CD4-positive, alpha-beta T cell (primary cell): ENCODE measurements at regions not wholly inside any gene's neighbourhood (a gene's known extent, or its start where the extent isn't known, plus 50 kb on each side); places are given as distances from the start of the nearest gene placed in this dataset.

Experiments
- ATAC-seq: fragments of 200-7000 bp; cut with Tn5 transposase; one replicate; pipeline ENCODE4 v1.10.0; 2022; ENCODE audit warnings: mild to moderate bottlenecking; ENCODE audit not compliant: poor library complexity
- CTCF ChIA-PET: fragments of 350-600 bp; sonication (Branson Sonifier 250); formaldehyde crosslinking; loops from one replicate; lab custom pipeline; 2021; ENCODE audit warnings: antibody characterized with exemption, inconsistent platforms; lab: Charles Lee
- POLR2A ChIA-PET: fragments of 350-600 bp; sonication (Branson Sonifier 250); formaldehyde crosslinking; loops from one replicate; lab custom pipeline; 2021; ENCODE audit warnings: antibody characterized with exemption, inconsistent platforms; lab: Charles Lee
- DNase-seq, 14 experiments: peaks; one replicate each; pipeline ENCODE4 v3.0.0-alpha.2; 2013 to 2020; ENCODE audit warnings: mixed read lengths in 2 of 14
- H3K27ac ChIP-seq, 2 donors: one replicate each; pipeline versions ENCODE4 v1.5.1 to v1.7.0; 2013; ENCODE audit warnings: low read length in 2 of 2, low read depth in 1 of 2, mild to moderate bottlenecking in 1 of 2
- H3K27me3 ChIP-seq, 2 experiments: 1 replicate in 1 of 2; 2 replicates in 1 of 2; pipeline versions ENCODE4 v1.6.1 to v1.7.0; 2013; ENCODE audit warnings: low read length in 2 of 2, control low read depth in 1 of 2, mild to moderate bottlenecking in 1 of 2, moderate library complexity in 1 of 2; ENCODE audit not compliant: insufficient read depth in 2 of 2, control insufficient read depth in 1 of 2
- H3K36me3 ChIP-seq: one replicate; pipeline ENCODE4 v1.6.1; 2013; ENCODE audit warnings: low read length, control low read depth; ENCODE audit not compliant: insufficient read depth
- H3K4me1 ChIP-seq: one replicate; pipeline ENCODE4 v1.6.1; 2013; ENCODE audit warnings: low read length, control low read depth; ENCODE audit not compliant: insufficient read depth
- H3K4me3 ChIP-seq: one replicate; pipeline ENCODE4 v1.5.1; 2013; ENCODE audit warnings: mild to moderate bottlenecking, low read length, moderate library complexity
- H3K9me3 ChIP-seq, 2 experiments: 1 replicate in 1 of 2; 2 replicates in 1 of 2; pipeline versions ENCODE4 v1.6.1 to v1.7.0; 2013; ENCODE audit warnings: low read length in 2 of 2, mild to moderate bottlenecking in 2 of 2, control low read depth in 1 of 2, moderate library complexity in 1 of 2; ENCODE audit not compliant: control insufficient read depth in 1 of 2, insufficient read depth in 1 of 2
- H3K27ac Mint-ChIP-seq: one replicate; pipeline ENCODE4 v1.8.0; 2020; ENCODE audit warnings: mixed read lengths
- H3K27me3 Mint-ChIP-seq: one replicate; pipeline ENCODE4 v1.8.0; 2021; ENCODE audit warnings: mixed read lengths
- H3K36me3 Mint-ChIP-seq: one replicate; pipeline ENCODE4 v1.8.0; 2021; ENCODE audit warnings: low read depth, mixed read lengths
- H3K4me1 Mint-ChIP-seq: one replicate; pipeline ENCODE4 v1.8.0; 2021; ENCODE audit warnings: low read depth, mixed read lengths
- H3K4me3 Mint-ChIP-seq: one replicate; pipeline ENCODE4 v1.8.0; 2020; ENCODE audit warnings: mild to moderate bottlenecking, mixed read lengths
- H3K9me3 Mint-ChIP-seq: one replicate; pipeline ENCODE4 v1.8.0; 2020; ENCODE audit warnings: mixed read lengths
- CTCF ChIP-seq: fragments of 200-600 bp; IDR thresholded peaks from one replicate; pipeline ENCODE4 v1.8.0; 2022; ENCODE audit warnings: antibody characterized with exemption, mild to moderate bottlenecking
- intact Hi-C, 2 experiments: fragments of 100-400 bp; cut with DNase I in 1 of 2; cut with micrococcal nuclease in 1 of 2; formaldehyde crosslinking; loops; one replicate each; pipeline versions ENCODE4 v1.15.1 to v1.9.0; 2023 to 2025; cut with DNase I, micrococcal nuclease

DNA sequence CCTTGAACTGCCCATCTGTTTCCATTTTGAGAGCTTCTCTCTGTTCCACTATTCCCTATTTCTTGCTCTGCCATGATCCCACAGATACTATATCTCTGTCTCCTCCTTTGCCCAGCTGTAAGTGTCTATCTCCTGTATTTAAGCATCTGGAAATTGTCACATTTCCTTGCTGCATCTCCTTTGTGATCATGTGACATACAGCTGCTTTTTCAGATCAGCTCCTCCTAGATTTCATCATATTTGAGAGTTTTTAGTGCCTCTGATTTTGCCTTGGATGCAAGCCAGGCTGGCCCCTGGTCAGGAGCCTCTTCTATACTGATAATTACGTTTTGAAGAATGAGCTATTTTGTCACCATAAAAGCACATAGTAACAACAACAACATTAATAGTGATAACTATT lies 131.7 kb upstream of the TNP1 start:
- no peak for DNase-seq
- Histone ChIP-seq H3K4me1 (no peaks in the 10 kb centered on the region), H3K27ac (no peak overlapping the region), H3K9me3 (no peaks in the 10 kb centered on the region), H3K36me3 (no peaks in the 10 kb centered on the region), H3K27me3 (no peaks in the 10 kb centered on the region), H3K4me3 (no peak overlapping the region)
- Mint-ChIP-seq H3K27ac (no peak overlapping the region), H3K36me3 (no peaks in the 10 kb centered on the region), H3K9me3 (no peaks in the 10 kb centered on the region), H3K27me3 (no peaks in the 10 kb centered on the region), H3K4me1 (no peaks in the 10 kb centered on the region), H3K4me3 (no peak overlapping the region)
- intact Hi-C loops: no loop called here
- ChIA-PET CTCF (no interaction called here), POLR2A (no interaction called here)
- no peak for TF ChIP-seq CTCF
- no peak for ATAC-seq

DNA sequence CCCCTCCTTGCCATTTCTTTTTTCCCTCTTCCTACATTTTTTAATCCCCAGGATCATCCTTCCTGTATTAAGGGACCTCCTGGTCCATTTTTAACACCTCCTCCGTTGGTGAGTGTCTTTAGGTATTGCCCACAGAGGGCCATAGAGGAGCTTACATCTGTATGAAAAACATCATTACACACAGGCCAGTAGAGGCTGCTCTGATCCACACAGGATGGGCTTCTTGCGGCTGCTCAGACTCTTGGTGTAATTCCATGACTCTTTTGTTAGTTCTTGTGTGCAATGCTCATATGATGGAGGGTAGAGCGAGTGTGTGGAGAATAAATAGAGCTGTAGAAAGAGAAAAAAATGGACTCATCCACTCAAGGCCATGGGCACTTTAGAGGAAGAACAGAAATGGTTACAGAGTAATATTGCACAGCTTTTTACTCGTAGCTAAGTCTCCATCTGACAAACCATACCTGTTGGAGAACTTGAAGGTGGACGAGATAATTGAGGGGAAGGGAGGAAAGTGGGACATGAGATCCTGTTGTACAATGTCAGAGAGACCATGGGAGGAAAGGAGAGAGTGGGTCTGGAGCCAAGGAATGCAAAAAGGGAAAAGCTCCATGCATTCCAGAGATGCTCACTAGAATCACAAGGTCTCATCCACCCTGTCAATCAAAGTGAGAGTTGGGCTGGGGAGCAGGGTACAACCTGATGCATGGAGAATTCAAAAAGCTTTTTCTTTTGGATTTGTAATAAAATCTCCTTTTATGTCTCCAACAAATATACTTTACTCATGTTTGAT lies 129.7 kb upstream of the TNP1 start:
- DNase-seq (no peak), ATAC-seq (no peak)
- Histone ChIP-seq H3K27ac (no peak overlapping the region), H3K36me3 (no peaks in the 10 kb centered on the region), H3K4me1 (no peaks in the 10 kb centered on the region), H3K27me3 (no peaks in the 10 kb centered on the region), H3K9me3 (peaks cover 0 to 7% of the 10 kb centered on the region in 2 experiments), H3K4me3 (no peak overlapping the region)
- TF ChIP-seq CTCF: no peak
- Mint-ChIP-seq H3K4me3 (no peak overlapping the region), H3K27ac (no peak overlapping the region), H3K36me3 (no peaks in the 10 kb centered on the region), H3K9me3 (no peaks in the 10 kb centered on the region), H3K27me3 (no peaks in the 10 kb centered on the region), H3K4me1 (no peaks in the 10 kb centered on the region)
- intact Hi-C loops: no loop called here
- ChIA-PET POLR2A (no interaction called here), CTCF (no interaction called here)

- Mint-ChIP-seq H3K4me3 (no peak overlapping the region), H3K36me3 (no peaks in the 10 kb centered on the region), H3K9me3 (no peaks in the 10 kb centered on the region), H3K4me1 (no peaks in the 10 kb centered on the region), H3K27ac (no peak overlapping the region), H3K27me3 (peaks cover 11% of the 10 kb centered on the region)
- ChIA-PET POLR2A (no interaction called here), CTCF (no interaction called here)
- H3K36me3 ChIP-seq: no peaks in the 10 kb centered on the region
- H3K27ac ChIP-seq: no peak overlapping the region
- no peaks in the 10 kb centered on the region for H3K4me1 ChIP-seq
- intact Hi-C loops: no loop called here
- H3K9me3 ChIP-seq: peaks cover 0 to 7% of the 10 kb centered on the region in 2 experiments
- peaks cover 0 to 3% of the 10 kb centered on the region in 2 experiments for H3K27me3 ChIP-seq
- H3K4me3 ChIP-seq: no peak overlapping the region
- no peak for ATAC-seq
- DNase-seq: no peak
- no peak for TF ChIP-seq CTCF
Observed at GRCh38 chr2:216987252-216987821, 127.5 kb upstream of the TNP1 start.
